NOMO-1 (cell line): ENCODE measurements at regions not wholly inside any gene's neighbourhood (a gene's known extent, or its start where the extent isn't known, plus 50 kb on each side); places are given as distances from the start of the nearest gene placed in this dataset.
"Not testable (repeated sequence)": the region's sequence is repeated elsewhere in the genome, so short reads cannot be mapped to it uniquely, and the experiment has no call there.

Experiments
- DNase-seq, 2 experiments: peaks; one replicate each; lab custom pipeline; 2025; ENCODE audit not compliant: unreplicated experiment in 2 of 2; lab: John Stamatoyannopoulos, UW

DNA sequence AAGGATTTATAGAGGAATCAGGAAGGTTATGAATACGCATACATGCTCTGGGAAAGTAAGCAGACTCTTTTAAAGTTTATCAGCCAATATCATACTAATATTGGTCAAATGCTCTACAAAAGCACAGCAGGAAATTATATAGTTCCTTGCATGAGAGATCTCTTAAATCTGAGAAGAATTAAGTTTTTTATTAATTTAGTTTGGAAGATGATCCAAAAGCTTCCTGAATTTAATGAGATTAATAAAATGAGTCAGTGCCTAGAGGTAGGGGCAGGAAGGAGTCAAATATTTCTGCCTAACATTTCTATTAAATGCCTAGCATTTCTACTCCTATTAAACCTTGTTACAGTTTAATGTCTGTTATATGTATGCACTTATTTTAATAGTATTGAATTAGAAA is 1608.2 kb downstream of the GRIK2 start:
- no peak for DNase-seq

GRCh38 chr6:103000688-103001087 is 1607.2 kb downstream of the GRIK2 start:
- DNase-seq, result no peak

DNA sequence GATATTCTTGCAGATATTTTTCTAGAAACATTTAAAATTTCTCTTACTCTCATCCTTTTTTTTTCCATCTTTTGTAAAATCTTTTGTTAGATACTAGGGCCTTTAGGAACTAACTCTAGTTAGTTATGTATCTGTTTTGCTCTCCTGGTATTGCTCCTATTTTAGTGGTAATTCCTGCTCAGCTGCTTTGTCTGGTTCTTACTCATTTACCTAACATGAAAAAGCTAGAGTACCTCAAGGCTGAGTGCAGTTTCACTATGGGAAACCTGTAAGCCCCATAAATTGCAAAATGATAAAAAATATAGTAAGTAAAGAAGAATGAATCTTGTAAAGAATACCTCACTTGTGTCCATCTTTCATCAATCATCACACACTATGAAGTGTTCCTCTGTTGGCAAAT is 1602.0 kb downstream of the GRIK2 start:
- DNase-seq, result no peak

DNA sequence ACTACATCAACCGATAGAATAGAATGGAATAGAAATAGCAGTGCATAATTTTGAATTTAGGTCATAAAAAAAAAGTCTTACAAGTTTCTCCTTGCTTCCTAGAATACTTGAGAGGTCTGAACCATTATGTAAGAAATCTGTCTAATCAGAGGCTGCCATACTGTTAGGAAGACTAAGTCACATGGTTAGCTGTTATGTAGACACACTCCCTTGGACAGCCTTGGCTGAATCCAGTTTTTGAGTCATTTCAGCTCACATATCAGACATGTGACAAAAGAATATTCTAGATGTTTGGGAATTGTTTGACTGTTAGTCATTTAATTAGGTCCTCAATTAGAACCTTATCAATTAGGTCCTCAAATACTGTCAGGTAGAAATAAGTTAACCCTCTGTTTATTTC is 1601.4 kb downstream of the GRIK2 start:
- no peak for DNase-seq

GRCh38 chr6:102986086-102986485 is 1592.6 kb downstream of the GRIK2 start:
- DNase-seq, result no peak

DNA sequence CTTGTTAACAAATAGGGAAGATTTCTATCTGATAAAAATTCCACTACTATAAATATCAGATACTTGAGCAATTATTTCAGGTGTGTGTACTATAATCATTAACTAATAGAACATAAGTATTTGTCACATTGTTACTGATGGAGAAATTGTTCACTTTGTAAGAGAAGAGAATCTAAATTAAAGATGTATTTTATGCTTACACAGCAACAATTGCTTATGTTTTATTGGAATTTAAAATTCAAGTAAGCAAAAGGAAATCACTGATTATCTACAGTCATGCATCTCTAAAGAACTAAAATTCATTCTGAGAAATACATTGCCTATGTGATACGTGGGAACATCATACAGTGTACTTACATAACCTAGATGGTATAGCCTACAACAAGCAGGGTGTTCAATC is 1590.8 kb downstream of the GRIK2 start:
- DNase-seq, result no peak

DNA sequence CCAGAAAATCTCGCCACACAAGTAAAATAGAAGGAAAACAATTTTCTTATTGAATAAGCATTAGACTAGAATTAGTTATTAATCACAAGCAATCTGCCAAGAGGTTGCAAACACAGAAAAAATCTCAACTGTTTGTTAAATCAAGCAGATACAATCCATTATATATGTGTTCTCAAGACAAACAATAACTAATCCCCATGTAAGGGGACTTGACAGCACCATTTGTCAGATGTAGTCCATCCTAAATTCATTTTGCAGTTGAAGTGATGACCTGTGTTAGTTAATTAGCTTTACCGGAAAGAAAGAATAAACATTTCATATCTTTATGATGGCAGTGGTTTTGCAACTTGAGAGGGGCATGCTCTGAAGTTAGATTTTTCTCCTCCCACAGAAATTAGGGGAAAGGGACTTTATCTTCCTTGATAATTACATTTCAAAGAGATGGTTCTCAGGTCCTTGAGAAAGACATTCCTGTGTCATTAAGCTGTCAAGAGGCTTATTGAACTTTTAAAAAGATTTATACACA is 1588.0 kb downstream of the GRIK2 start:
- DNase-seq, result no peak

DNA sequence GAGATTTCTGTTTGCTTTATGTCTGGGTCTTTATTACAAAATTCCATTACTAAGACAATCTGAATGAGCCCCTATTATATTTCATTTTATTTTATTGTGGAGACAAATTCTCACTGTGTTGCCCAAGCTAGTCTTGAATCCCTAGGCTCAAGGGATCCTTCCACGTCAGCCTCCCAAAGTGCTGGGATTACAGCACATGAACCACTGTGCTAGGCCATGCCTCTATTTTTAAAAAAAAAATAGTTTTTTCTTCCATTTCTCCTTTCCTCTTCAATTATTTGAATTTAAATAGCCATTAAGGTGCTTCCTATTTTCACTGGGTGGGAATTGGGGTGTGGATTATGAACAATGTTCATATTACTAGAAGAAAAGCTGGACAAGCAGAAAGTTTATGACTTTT is 1587.4 kb downstream of the GRIK2 start:
- no peak for DNase-seq

DNA sequence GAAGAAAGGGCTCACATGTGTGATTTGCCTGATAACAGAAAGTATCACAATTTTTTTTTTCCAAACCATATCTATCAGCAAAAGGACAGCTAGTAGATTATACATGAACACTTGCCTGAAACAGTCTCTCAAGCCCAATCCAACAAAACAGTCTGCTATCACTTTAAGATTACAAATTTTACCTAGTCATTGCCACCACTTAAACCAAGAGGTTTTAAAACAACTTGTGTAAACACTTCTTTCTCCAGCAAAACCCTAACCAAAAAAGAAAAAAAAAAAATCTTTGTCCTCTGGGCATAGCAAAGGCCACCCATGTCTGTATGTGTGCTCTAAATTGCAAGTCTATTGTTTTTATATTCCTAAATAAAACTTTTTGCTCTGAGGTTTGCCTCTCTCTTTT is 1568.4 kb downstream of the GRIK2 start:
- DNase-seq, result no peak

DNA sequence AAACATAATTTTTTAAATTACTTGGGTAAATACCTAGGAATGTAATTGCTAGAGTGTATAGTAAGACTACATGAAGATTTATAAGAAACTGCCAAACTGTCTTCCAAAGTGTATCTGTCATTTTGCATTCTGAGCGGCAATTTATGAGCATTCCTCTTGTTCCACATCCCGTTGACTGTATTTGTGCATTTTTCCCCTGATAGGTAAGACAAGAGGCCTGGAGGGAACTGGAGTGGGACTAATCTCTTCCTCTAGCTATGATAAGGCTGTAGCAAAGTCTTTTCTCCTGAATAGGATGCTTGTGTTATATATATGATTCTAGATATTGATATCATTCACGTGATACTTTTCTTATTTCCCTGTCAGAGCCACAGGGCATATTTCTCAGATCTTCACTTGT is 1557.5 kb downstream of the GRIK2 start:
- no peak for DNase-seq

DNA sequence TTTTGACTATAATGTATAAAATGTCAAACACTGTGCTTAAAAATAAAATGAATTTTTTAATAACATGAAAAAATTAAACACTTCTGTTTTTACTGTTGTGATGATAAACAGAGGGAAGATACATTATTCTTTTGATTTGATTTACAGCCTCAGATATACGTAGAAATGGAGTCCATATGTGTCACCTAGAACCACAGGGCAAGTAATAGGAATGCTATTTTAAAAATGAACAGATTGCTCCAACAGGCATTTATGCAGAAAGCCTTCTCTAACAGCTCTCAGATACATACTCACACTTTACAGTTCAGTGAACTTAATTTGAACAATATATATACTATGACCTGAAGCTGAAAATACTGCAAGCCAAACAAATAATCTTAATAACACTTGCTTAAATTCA is 1551.0 kb downstream of the GRIK2 start:
- DNase-seq, result no peak

- DNase-seq, result no peak
These were observed 1548.7 kb downstream of the GRIK2 start for GRCh38 chr6:102942206-102942605.

DNA sequence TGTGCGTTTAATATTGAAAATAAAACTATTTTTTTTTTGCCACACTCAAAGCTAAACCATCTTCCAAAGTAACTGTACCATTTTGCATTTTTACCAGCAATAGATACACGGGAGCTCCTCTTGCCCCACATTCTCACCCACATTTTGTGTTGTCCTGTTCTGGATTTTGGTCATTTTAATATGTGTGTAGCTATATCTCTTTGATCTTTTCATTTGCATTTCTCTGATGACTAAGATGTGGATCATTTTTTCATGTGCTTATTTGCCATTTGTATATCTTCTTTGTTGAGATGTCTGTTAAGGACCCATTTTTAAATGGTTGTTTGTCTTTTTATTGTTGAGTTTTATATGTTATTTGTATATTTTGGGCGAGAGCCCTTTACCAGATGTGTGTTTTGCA is 1543.5 kb downstream of the GRIK2 start:
- DNase-seq, result no peak

DNA sequence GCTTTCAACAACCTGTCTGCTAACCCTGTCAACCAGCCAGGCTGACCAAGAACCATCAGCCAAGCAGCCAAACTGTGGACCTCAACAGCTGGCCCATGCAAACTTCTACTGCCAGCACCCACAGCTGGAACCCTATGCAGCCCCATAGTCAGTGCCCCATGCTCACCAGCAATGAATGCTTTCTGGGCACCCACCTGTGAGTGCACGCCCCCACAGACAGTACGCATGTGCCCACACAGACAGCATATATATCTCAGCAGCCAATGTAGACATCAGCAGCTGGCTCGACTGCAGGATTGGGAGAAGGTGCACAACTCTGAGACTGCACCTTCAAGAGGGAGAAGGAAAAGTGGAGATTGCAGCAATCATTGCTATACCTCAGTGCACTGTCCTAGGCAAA is 1534.6 kb downstream of the GRIK2 start:
- DNase-seq, result no peak

DNA sequence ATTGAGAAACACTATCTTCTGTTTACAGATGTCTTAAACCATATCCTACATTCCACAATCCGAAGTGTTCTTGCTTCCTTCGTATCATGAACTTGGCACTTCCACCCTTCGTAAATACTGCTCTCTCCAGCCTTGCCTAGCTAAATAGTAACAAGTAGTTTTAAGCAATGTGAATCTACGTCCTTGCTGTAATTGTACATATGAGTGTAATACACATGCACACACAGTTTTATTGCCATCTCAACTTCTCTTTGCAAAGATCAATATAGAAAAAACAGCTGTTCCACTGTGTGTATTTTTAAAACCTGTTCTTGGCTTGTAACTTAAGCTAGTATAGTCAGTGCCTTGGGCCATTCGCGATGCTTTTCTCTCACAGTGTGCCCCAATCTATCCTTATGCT is 1524.7 kb downstream of the GRIK2 start:
- no peak for DNase-seq

DNA sequence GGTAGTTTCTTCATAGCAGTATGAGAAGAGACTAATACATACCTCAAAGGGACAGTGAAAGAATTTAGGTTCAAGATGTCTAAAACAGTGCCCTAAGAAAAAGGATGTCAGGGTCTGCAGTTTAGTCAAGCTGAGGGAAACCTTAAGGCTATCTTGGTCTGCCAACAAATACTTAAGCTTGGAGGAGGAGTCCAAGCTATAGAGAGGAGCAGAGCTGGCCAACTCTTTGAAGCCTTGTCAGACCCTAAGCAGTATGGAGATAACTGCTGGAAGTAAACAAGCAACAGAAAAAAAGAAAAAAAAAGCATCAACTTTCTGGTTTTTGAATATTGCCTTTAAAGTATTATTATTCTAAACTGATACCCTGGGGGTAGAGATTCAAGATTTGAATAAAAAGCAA is 1518.1 kb downstream of the GRIK2 start:
- no peak for DNase-seq

- DNase-seq, result not testable (repeated sequence)
These were observed 1517.2 kb downstream of the GRIK2 start for GRCh38 chr6:102910701-102911139.

- DNase-seq, result no peak
These were observed 1513.7 kb downstream of the GRIK2 start for GRCh38 chr6:102907181-102907580.

- DNase-seq, result no peak
These were observed 1509.0 kb downstream of the GRIK2 start for GRCh38 chr6:102902471-102902870.

- no peak for DNase-seq
These were observed 1502.2 kb downstream of the GRIK2 start for GRCh38 chr6:102895683-102896082.

DNA sequence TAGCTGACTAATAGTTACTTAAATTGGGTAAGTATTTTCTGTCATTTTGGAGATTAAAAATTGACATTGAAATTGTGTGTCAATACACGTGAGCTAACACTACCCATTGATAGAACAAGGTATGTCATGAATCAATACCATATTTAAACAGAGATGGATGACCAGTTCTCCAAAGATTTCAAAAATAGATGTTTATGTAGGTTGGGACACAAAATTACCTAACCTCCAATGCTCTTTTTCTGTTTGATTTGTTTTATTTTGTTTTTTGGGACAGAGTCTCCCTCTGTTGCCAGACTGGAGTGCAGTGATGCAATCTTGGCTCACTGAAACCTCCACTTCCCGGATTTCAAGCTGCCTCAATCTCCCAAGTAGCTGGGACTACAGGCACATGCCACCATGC is 1491.7 kb downstream of the GRIK2 start:
- no peak for DNase-seq

DNA sequence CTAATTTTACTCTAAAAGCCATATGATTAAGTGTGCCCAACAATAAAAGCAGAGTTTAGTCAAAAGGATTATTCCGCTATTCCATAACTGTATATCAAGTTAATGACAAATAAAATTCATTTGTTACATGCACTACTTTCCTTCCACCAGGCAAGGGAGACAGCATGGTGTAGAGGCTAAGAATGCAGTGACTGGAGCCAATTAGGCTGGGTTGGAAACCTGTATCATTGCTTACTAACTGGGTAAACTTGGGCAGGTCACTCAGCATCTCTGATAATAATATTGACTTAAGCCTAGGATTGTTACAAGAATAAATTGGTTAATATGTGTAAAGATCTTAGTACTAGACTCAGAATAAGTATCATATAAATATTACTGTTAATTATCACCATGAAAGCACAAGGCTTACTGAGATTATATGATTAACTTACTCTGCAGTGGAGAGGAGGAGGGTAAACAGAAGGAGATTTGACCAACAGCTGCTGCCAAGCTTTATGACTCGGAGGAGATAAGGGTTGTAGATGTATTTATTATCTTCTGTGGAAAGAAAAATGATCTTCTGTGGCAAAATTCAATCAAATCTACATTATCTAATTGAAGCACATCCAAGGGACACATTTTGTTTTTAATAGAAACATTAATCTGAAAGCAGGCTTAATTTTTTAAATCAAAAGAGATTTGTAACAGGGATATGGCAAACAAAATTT is 1459.9 kb downstream of the GRIK2 start:
- DNase-seq, result no peak

GRCh38 chr6:102848796-102849195 is 1455.3 kb downstream of the GRIK2 start:
- DNase-seq, result no peak
